ENCODE measurements at regions not wholly inside any gene's neighbourhood (a gene's known extent, or its start where the extent isn't known, plus 50 kb on each side); places are given as distances from the start of the nearest gene placed in this dataset.

DNA sequence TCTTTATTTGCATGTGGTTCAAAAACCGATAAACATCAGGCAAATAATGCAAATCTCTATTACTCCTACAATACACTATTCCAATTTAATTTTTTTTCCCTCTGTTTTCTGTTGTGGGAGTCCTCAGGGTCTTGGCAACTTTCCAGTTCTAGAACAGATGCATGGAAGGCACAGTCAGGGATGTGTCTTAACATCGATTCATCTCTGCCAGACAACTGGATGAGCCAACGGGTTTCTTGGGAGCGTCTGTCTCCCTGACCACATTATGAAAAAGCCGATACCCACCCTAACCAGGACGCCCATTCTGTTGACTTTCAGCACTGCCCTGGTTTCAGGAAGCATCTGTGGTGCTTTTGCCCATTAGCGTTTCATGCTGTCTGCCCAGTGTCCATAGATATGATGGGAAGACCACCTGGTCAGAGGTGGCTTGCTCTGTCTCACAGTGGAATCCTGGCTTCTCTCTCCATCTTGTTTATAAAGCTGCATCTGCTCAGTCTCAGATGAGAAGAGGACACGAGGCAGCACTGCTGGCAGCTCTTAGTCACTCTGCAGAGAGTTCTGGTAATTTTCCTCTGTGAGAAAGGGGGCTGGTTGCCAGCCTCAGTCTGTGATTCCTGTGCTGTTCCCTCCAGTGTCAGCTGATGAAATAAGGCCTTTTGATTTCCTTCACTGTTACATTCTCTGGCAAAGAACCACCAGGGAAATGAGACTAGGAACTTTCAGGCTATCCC lies 57.9 kb upstream of the KCNE4 start:
- peak; percentile 99 for DNase-seq (ENCODE audit: low read depth)

GRCh38 chr2:222998459-222998858 lies 53.5 kb upstream of the KCNE4 start:
- no peak for DNase-seq (ENCODE audit: low read depth)

DNA sequence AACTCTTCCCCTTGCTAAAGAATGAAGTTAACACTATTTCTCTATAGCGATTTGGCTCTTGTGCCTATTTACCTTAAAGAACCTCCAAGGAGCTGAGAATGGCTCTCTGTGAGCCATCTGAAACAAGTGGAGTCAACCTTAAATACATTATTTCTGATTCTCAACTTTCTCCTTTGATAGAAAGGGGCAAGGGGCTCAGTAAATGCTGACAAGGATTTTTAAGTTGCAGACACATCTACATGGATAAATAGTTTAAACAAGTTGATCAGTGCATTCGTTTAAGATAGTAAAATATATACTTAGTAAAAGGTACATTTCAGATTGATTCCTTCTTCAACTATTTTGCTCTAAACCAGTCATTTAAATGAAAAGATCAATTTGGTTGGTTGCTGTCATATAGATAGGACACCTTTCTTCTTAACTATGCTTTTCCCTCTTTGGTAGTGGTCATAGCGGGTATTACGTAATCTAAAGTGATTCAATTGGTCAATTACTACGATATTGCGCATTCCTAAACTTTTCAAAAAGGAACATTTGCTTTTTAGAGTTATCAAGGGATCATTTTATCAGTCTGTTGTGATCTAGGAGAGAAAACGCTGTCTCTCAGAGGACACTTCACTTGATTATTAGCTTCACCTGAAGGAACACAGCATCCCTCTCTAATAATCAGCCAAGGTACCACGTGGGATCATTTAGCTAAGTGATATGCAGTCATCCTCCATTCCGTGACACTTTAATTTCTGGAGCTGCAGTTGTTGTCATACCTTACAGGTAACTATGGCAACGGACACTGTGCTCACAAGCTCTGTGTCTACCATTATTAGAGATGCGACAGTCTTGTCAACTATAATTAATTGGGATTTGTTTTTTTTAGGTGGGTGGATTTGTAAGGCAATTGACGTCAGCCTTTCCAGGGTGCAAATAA lies 50.9 kb upstream of the KCNE4 start:
- DNase-seq (ENCODE audit: low read depth), result no peak

- DNase-seq (ENCODE audit: low read depth), result peak; percentile 82
Observed at GRCh38 chr2:223001797-223002175, 50.2 kb upstream of the KCNE4 start.

Measured in EH (cell line).